Astrocyte of the spinal cord (primary cell): ENCODE measurements at regions not wholly inside any gene's neighbourhood (a gene's known extent, or its start where the extent isn't known, plus 50 kb on each side); places are given as distances from the start of the nearest gene placed in this dataset.
"Not testable (repeated sequence)": the region's sequence is repeated elsewhere in the genome, so short reads cannot be mapped to it uniquely, and the experiment has no call there.

Source experiments
- DNase-seq: peaks from one replicate; pipeline ENCODE4 v3.0.0; 2011; ENCODE audit warnings: low read depth, low spot score
- H3K4me3 ChIP-seq: 2 replicates; pipeline ENCODE4 v1.5.1; 2011; ENCODE audit warnings: low read depth, mild to moderate bottlenecking, low read length, moderate library complexity
- in situ Hi-C: cut with HindIII; loops from 2 replicates; pipeline ENCODE4 v1.10.0; 2017; ENCODE audit warnings: low sequenced_read_pairs
- TF ChIP-seq, protein P1 (sequence below): IDR thresholded peaks from 2 replicates; pipeline ENCODE4 v1.5.1; 2012; ENCODE audit warnings: low read depth, mild to moderate bottlenecking, low read length, inconsistent platforms

GRCh38 chr4:97432551-97432950, 710.7 kb downstream of the STPG2 start:
- H3K4me3 ChIP-seq: no peak overlapping the region
- in situ Hi-C loops: no loop called here
- DNase-seq: no peak
- TF ChIP-seq, protein P1, sequence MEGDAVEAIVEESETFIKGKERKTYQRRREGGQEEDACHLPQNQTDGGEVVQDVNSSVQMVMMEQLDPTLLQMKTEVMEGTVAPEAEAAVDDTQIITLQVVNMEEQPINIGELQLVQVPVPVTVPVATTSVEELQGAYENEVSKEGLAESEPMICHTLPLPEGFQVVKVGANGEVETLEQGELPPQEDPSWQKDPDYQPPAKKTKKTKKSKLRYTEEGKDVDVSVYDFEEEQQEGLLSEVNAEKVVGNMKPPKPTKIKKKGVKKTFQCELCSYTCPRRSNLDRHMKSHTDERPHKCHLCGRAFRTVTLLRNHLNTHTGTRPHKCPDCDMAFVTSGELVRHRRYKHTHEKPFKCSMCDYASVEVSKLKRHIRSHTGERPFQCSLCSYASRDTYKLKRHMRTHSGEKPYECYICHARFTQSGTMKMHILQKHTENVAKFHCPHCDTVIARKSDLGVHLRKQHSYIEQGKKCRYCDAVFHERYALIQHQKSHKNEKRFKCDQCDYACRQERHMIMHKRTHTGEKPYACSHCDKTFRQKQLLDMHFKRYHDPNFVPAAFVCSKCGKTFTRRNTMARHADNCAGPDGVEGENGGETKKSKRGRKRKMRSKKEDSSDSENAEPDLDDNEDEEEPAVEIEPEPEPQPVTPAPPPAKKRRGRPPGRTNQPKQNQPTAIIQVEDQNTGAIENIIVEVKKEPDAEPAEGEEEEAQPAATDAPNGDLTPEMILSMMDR: no peak

DNA sequence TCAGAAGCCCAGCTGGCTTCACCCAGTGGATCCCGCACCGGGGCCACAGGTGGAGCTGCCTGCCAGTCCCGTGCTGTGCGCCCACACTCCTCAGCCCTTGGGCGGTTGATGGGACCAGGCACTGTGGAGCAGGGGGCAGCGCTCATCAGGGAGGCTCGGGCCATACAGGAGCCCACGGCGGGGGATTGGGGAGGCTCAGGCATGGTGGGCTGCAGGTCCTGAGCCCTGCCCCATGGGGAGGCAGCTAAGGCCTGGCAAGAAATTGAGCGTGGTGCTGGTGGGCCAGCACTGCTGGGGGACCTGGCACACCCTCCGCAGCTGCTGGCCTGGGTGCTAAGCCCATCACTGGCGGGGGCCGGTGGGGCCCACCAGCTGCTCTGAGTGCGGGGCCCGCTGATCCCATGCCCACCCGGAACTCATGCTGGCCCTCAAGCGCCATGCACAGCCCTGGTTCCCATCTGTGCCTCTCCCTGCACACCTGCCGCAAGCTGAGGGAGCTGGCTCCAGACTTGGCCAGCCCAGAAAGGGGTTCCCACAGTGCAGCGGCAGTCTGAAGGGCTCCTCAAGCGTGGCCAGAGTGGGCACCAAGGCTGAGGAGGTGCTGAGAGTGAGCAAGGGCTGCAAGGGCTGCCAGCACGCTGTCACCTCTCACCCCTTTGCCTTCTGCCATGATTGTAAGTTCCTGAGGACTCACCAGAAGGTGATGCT, 705.1 kb downstream of the STPG2 start:
- DNase-seq, H3K4me3 ChIP-seq, in situ Hi-C loops: not testable (repeated sequence)

- no peak for DNase-seq
- TF ChIP-seq, protein P1: no peak
- in situ Hi-C loops: no loop called here
- H3K4me3 ChIP-seq: no peak overlapping the region
Observed at GRCh38 chr4:97453186-97453585, 690.1 kb downstream of the STPG2 start.

GRCh38 chr4:97457253-97457652, 686.0 kb downstream of the STPG2 start:
- DNase-seq: no peak
- H3K4me3 ChIP-seq: no peak overlapping the region
- TF ChIP-seq, protein P1: no peak
- in situ Hi-C loops: no loop called here

DNA sequence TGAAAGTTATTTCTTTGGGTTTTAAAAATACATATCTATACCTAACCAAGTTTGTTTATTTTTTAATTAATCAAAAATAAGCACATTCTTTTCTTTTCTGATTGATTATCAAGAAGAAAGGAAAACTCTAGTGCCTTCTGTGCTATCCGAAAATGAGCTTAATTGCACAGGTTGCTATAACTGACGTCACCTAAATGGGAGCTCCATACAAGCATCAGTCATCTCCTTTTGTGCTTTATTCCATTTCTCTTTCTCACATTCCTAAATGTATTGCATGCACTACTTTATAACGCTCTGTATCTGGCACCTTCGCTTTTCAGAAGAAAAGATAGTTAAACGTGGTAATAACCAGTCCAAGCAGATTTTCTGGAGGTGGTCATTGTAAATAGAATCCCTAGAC, 675.0 kb downstream of the STPG2 start:
- TF ChIP-seq, protein P1: no peak
- in situ Hi-C loops: no loop called here
- H3K4me3 ChIP-seq: no peak overlapping the region
- no peak for DNase-seq

DNA sequence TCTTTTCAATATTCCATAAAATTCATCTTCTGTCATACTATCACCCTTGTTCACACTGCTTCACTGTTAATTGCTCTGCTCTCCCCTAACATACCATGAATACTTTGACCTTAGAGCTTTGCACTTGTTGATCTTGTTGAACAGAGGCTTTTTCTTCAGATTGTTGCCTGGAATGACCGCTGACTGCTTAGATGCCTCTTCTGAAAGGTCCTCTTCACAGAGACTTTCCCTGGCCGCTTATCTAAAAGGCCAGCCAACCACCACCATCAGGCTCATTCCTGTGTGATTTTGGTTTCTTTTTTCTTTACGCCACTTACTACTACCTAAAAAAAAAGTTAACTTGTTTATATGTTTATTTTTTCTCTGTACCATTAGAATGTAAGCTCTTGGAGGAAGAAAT, 667.7 kb downstream of the STPG2 start:
- H3K4me3 ChIP-seq: no peak overlapping the region
- in situ Hi-C loops: no loop called here
- DNase-seq: no peak
- TF ChIP-seq, protein P1: no peak

GRCh38 chr4:97477974-97478373, 665.3 kb downstream of the STPG2 start:
- DNase-seq: no peak
- H3K4me3 ChIP-seq: no peak overlapping the region
- in situ Hi-C loops: no loop called here
- TF ChIP-seq, protein P1: no peak
